LNCAP (cell line): ENCODE measurements at regions not wholly inside any gene's neighbourhood (a gene's known extent, or its start where the extent isn't known, plus 50 kb on each side); places are given as distances from the start of the nearest gene placed in this dataset.

Source experiments
- CTCF ChIP-seq: fragments of 450-650 bp; IDR thresholded peaks from 2 replicates; pipeline ENCODE4 v1.5.1; 2017; ENCODE audit warnings: mild to moderate bottlenecking

DNA sequence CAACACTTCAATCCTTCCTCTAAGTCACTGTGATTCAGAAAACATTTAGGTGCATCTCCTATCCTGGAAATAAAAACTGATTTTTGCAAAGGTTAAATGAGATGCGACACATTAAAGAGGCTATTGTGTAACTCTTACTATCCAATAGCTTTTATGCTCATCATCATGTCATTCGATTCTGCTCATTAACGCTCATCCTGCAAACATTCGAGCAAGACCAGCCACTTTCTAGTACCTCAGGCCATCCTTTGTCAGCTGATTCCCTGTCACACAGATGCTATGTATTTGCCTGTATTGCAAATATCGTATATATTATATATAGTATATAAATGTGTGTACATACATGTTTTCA lies 131.6 kb downstream of the TLR5 start:
- TF ChIP-seq CTCF, result no peak

DNA sequence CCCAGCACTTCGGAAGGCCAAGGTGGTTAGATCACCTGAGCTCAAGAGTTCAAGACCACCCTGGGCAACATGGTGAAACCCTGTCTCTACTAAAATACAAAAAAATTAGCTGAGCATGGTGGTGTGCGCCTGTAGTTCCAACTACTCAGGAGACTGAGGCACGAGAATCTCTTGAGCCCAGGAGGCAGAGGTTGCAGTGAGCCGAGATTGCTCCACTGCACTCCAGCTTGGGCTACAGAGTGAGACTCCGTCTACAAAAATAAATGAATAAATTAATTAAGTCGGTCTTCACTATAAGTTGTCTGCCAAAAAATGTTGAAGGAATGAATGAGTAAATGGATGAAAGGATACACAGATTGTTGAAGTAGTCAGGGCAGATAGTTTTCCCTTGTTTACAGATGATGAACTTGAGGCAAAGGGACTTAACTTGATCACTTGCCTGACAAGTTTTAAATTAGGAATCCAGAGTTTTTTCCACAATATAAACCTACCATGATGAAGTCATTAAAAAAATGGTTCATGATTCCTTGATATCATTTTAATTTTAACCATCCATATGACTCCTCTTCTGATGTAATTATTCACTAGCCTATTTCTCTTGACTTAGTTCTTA lies 130.8 kb downstream of the TLR5 start:
- TF ChIP-seq CTCF, result no peak

DNA sequence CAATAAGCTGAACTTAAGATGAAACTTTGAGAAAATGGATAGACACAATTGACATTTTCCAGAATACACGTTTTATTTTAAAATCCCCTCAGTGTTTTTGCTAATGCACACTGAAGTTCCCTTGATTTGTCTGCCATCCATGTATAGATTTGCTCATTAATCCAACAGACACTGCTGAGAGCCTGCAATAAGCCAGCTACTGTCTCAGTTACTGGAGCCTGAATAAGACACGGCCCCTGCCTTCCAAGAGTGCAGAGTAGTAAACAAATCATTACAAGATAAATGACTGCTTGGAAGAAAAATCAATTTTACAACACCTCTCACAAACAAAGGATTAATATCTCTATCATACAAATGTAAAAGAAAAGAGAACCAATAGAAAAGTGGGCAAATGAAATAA lies 130.1 kb downstream of the TLR5 start:
- TF ChIP-seq CTCF, result no peak

DNA sequence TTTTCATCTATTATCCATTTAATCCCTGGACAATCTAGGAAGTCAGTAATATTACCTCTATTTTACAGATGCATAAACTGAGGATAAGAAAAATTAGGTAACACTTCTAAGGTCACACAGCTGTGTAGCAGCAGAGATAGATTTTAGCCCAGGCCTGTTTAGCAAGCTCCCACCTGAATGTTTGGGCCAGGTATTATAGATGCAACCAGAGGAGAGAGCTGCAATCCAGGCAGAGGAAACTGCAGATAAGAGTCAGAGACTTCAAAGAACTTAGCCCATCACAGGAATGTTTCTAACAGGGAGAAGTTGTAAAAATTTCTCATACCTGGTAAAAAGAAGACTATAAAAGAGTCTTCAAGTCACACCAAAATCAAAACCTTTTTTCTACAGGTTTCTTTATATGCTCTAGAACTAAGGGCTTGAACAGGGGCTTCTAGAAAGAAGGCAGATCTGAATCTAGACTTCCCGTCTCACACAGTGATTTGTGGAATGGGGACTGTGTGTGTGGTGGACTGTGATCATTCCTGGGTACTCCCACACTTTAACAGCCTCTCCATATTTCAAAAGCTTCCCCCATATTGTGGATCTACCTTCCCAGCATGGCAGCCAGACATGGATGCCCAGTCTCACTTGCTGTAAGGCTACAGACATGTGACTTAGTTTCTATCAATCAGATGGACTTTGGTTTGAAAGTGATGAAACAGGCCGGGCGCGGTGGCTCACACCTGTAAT lies 128.7 kb downstream of the TLR5 start:
- no peak for TF ChIP-seq CTCF

DNA sequence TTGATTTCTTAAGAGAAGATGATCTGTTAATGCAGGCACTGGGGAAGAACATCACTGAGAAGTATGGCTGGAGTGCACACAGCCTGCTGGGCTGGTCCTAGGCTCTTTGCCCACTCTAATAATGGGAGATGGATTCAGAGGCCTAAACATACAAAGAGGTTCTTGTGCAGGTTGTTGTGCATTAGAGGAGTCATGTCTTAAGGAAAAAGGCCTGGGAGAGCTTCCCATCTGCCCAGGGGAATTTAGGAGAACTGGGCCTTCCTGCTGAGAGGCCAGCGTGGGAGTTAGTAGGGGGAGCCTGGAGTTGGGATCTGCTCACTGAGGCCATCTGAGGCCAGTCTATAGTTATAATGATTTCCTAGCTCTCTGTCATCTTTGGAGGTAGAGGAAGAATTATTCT lies 126.7 kb downstream of the TLR5 start:
- TF ChIP-seq CTCF, result no peak

GRCh38 chr1:223016890-223017289 lies 126.2 kb downstream of the TLR5 start:
- TF ChIP-seq CTCF, result no peak

GRCh38 chr1:223017291-223017690 lies 125.8 kb downstream of the TLR5 start:
- no peak for TF ChIP-seq CTCF
